Neuronal stem cell (in vitro differentiated cells): ENCODE measurements at regions not wholly inside any gene's neighbourhood (a gene's known extent, or its start where the extent isn't known, plus 50 kb on each side); places are given as distances from the start of the nearest gene placed in this dataset.

Source experiments
- DNase-seq: peaks from one replicate; pipeline ENCODE4 v3.0.0-alpha.2; 2013; ENCODE audit warnings: low spot score
- H2AFZ ChIP-seq: one replicate; pipeline ENCODE4 v1.6.1; 2013; ENCODE audit warnings: mild to moderate bottlenecking, low read length, inconsistent platforms
- H2AK5ac ChIP-seq: 2 replicates; pipeline ENCODE4 v1.6.1; 2013; ENCODE audit warnings: low read depth, mild to moderate bottlenecking, inconsistent platforms, low read length, moderate library complexity, mixed read lengths
- H2BK120ac ChIP-seq: 2 replicates; pipeline ENCODE4 v1.6.1; 2013; ENCODE audit warnings: low read depth, mild to moderate bottlenecking, inconsistent platforms, low read length, moderate library complexity, mixed read lengths
- H2BK12ac ChIP-seq: one replicate; pipeline ENCODE4 v1.6.1; 2013; ENCODE audit warnings: low read length, inconsistent platforms
- H2BK15ac ChIP-seq: 2 replicates; pipeline ENCODE4 v1.6.1; 2013; ENCODE audit warnings: mild to moderate bottlenecking, low read length, inconsistent platforms, mixed read lengths
- H2BK5ac ChIP-seq: one replicate; pipeline ENCODE4 v1.6.1; 2013; ENCODE audit warnings: inconsistent platforms, mild to moderate bottlenecking, low read length, moderate library complexity
- H3K14ac ChIP-seq: one replicate; pipeline ENCODE4 v1.6.1; 2013; ENCODE audit warnings: low read length, inconsistent platforms
- H3K18ac ChIP-seq: 2 replicates; pipeline ENCODE4 v1.6.1; 2013; ENCODE audit warnings: low read length, inconsistent platforms
- H3K23ac ChIP-seq: 2 replicates; pipeline ENCODE4 v1.6.1; 2013; ENCODE audit warnings: low read depth, mild to moderate bottlenecking, mixed read lengths, low read length, inconsistent platforms; ENCODE audit not compliant: poor library complexity
- H3K27ac ChIP-seq: replicated peaks from 3 replicates; pipeline ENCODE4 v1.5.1; 2013; ENCODE audit warnings: low read length, inconsistent platforms
- H3K27me3 ChIP-seq, 3 experiments: 2 replicates each; pipeline ENCODE4 v1.6.1; 2013; ENCODE audit warnings: low read length in 3 of 3, mild to moderate bottlenecking in 2 of 3, inconsistent platforms in 1 of 3, low read depth in 1 of 3, mixed read lengths in 1 of 3, moderate library complexity in 1 of 3; ENCODE audit not compliant: control insufficient read depth in 3 of 3, insufficient read depth in 3 of 3
- H3K36me3 ChIP-seq, 2 donors: replicated peaks in 1 of 2; 2 replicates each; pipeline ENCODE4 v1.6.1; 2013; ENCODE audit warnings: low read length in 2 of 2; ENCODE audit not compliant: control insufficient read depth in 2 of 2, insufficient read depth in 2 of 2
- H3K4ac ChIP-seq: 2 replicates; pipeline ENCODE4 v1.6.1; 2013; ENCODE audit warnings: inconsistent platforms, mild to moderate bottlenecking, low read length, moderate library complexity
- H3K4me1 ChIP-seq, 2 donors: 1 replicate in 1 of 2; 2 replicates in 1 of 2; pipeline ENCODE4 v1.6.1; 2013; ENCODE audit warnings: low read length in 2 of 2, low read depth in 1 of 2; ENCODE audit not compliant: control insufficient read depth in 2 of 2, insufficient read depth in 1 of 2
- H3K4me2 ChIP-seq: one replicate; pipeline ENCODE4 v1.6.1; 2013; ENCODE audit warnings: mild to moderate bottlenecking, low read length, inconsistent platforms; ENCODE audit not compliant: insufficient read depth, poor library complexity, severe bottlenecking
- H3K4me3 ChIP-seq, 2 donors: 2 replicates each; pipeline ENCODE4 v1.5.1; 2013; ENCODE audit warnings: low read length in 2 of 2, mild to moderate bottlenecking in 2 of 2, inconsistent platforms in 1 of 2, moderate library complexity in 1 of 2
- H3K79me1 ChIP-seq: one replicate; pipeline ENCODE4 v1.6.1; 2013; ENCODE audit warnings: low read depth, mild to moderate bottlenecking, inconsistent platforms, low read length, moderate library complexity
- H3K9ac ChIP-seq: one replicate; pipeline ENCODE4 v1.6.1; 2013; ENCODE audit warnings: mild to moderate bottlenecking, low read depth, low read length, inconsistent platforms; ENCODE audit not compliant: poor library complexity
- H3K9me3 ChIP-seq, 2 donors: replicated peaks in 1 of 2; 2 replicates each; pipeline versions ENCODE3 to v1.6.1; 2013; ENCODE audit warnings: low read length in 2 of 2, mild to moderate bottlenecking in 2 of 2, inconsistent platforms in 1 of 2, low read depth in 1 of 2, mixed read lengths in 1 of 2, moderate library complexity in 1 of 2; ENCODE audit not compliant: control insufficient read depth in 2 of 2, insufficient read depth in 1 of 2
- H4K8ac ChIP-seq: one replicate; pipeline ENCODE4 v1.6.1; 2013; ENCODE audit warnings: low read depth, mild to moderate bottlenecking, inconsistent platforms, low read length, moderate library complexity
- H4K91ac ChIP-seq: one replicate; pipeline ENCODE4 v1.6.1; 2013; ENCODE audit warnings: low read length, low read depth, mild to moderate bottlenecking, inconsistent platforms; ENCODE audit not compliant: poor library complexity
- WGBS, 2 donors: extraction: QIAGEN DNeasy Blood & Tissue Kit; methylation state at CpG; one replicate each; pipeline ENCODE4 v1.1.7; 2013; ENCODE audit warnings: missing lambda C conversion rate in 2 of 2, mixed read lengths in 1 of 2; ENCODE audit not compliant: insufficient read length in 2 of 2, insufficient replicate concordance in 1 of 2; ENCODE audit errors: extremely low coverage in 2 of 2; 5-methylcytosine and 5-hydroxymethylcytosine counted together

- Histone ChIP-seq H2BK15ac (no peak overlapping the region), H3K14ac (no peak overlapping the region), H3K36me3 (no peaks in the 10 kb centered on the region), H4K91ac (no peak overlapping the region), H2BK120ac (no peak overlapping the region), H2BK12ac (no peak overlapping the region), H3K23ac (no peak overlapping the region), H3K4me1 (no peaks in the 10 kb centered on the region), H3K9me3 (no peaks in the 10 kb centered on the region), H3K79me1 (no peaks in the 10 kb centered on the region), H3K4ac (no peak overlapping the region), H3K18ac (no peak overlapping the region), H3K4me2 (no peak overlapping the region), H3K4me3 (no peak overlapping the region), H2BK5ac (no peak overlapping the region), H4K8ac (no peak overlapping the region), H3K27ac (no peak overlapping the region), H2AK5ac (no peak overlapping the region), H3K27me3 (no peaks in the 10 kb centered on the region), H2AFZ (no peak overlapping the region), H3K9ac (no peak overlapping the region)
- WGBS, 2 donors, result no CpG with 5 or more reads among the region's 2 CpGs
- no peak for DNase-seq
Observed at GRCh38 chr2:56666777-56667176, 483.0 kb downstream of the CCDC85A start.

- no peak overlapping the region for H3K23ac ChIP-seq
- H2BK12ac ChIP-seq, result no peak overlapping the region
- H3K14ac ChIP-seq, result no peak overlapping the region
- no peak overlapping the region for H4K91ac ChIP-seq
- H3K9ac ChIP-seq, result no peak overlapping the region
- DNase-seq, result no peak
- no peak overlapping the region for H2AFZ ChIP-seq
- no peak overlapping the region for H2AK5ac ChIP-seq
- no peak overlapping the region for H4K8ac ChIP-seq
- no peak overlapping the region for H3K27ac ChIP-seq
- H3K4me1 ChIP-seq, result no peaks in the 10 kb centered on the region
- no peak overlapping the region for H3K4me3 ChIP-seq
- no peak overlapping the region for H3K4me2 ChIP-seq
- no peak overlapping the region for H2BK15ac ChIP-seq
- no CpG with 5 or more reads among the region's 5 CpGs for WGBS, 2 donors
- H3K18ac ChIP-seq, result no peak overlapping the region
- no peak overlapping the region for H3K4ac ChIP-seq
- H2BK5ac ChIP-seq, result no peak overlapping the region
- no peaks in the 10 kb centered on the region for H3K79me1 ChIP-seq
- H2BK120ac ChIP-seq, result no peak overlapping the region
- H3K36me3 ChIP-seq, result no peaks in the 10 kb centered on the region
- no peaks in the 10 kb centered on the region for H3K27me3 ChIP-seq
- H3K9me3 ChIP-seq, result peaks cover 0 to 10% of the 10 kb centered on the region in 2 donors
Observed at GRCh38 chr2:56671973-56672569, 488.3 kb downstream of the CCDC85A start.

GRCh38 chr2:56674084-56674483, 490.3 kb downstream of the CCDC85A start:
- H3K27me3 ChIP-seq, result no peaks in the 10 kb centered on the region
- no peak overlapping the region for H3K14ac ChIP-seq
- no peak overlapping the region for H2AK5ac ChIP-seq
- no peak overlapping the region for H3K4ac ChIP-seq
- H3K36me3 ChIP-seq, result no peaks in the 10 kb centered on the region
- no peak overlapping the region for H2BK15ac ChIP-seq
- no peak overlapping the region for H3K18ac ChIP-seq
- H3K4me1 ChIP-seq, result no peaks in the 10 kb centered on the region
- no peaks in the 10 kb centered on the region for H3K79me1 ChIP-seq
- no peak overlapping the region for H3K9ac ChIP-seq
- no peak overlapping the region for H2BK5ac ChIP-seq
- H3K4me2 ChIP-seq, result no peak overlapping the region
- H4K8ac ChIP-seq, result no peak overlapping the region
- H3K9me3 ChIP-seq, result peaks cover 0 to 10% of the 10 kb centered on the region in 2 donors
- H2AFZ ChIP-seq, result no peak overlapping the region
- H3K4me3 ChIP-seq, result no peak overlapping the region
- no peak for DNase-seq
- no peak overlapping the region for H4K91ac ChIP-seq
- H2BK120ac ChIP-seq, result no peak overlapping the region
- no peak overlapping the region for H3K23ac ChIP-seq
- H2BK12ac ChIP-seq, result no peak overlapping the region
- no peak overlapping the region for H3K27ac ChIP-seq

- no peak overlapping the region for H4K91ac ChIP-seq
- WGBS, 2 donors, result no CpG with 5 or more reads among the region's 2 CpGs
Observed at GRCh38 chr2:56676966-56677365, 493.2 kb downstream of the CCDC85A start.

More at GRCh38 chr2:56676966-56677365, 493.2 kb downstream of the CCDC85A start:
- H4K8ac ChIP-seq, result no peak overlapping the region
- peaks cover 0 to 10% of the 10 kb centered on the region in 2 donors for H3K9me3 ChIP-seq
- no peak overlapping the region for H3K14ac ChIP-seq
- no peaks in the 10 kb centered on the region for H3K27me3 ChIP-seq
- H2BK12ac ChIP-seq, result no peak overlapping the region
- no peak for DNase-seq
- no peaks in the 10 kb centered on the region for H3K36me3 ChIP-seq
- H3K4ac ChIP-seq, result no peak overlapping the region
- no peak overlapping the region for H3K4me3 ChIP-seq
- no peak overlapping the region for H2BK120ac ChIP-seq
- H3K27ac ChIP-seq, result no peak overlapping the region
- no peak overlapping the region for H3K18ac ChIP-seq
- no peak overlapping the region for H2AK5ac ChIP-seq
- H3K9ac ChIP-seq, result no peak overlapping the region
- H2BK5ac ChIP-seq, result no peak overlapping the region
- no peak overlapping the region for H2AFZ ChIP-seq
- H3K4me1 ChIP-seq, result no peaks in the 10 kb centered on the region
- H3K23ac ChIP-seq, result no peak overlapping the region
- no peaks in the 10 kb centered on the region for H3K79me1 ChIP-seq
- H2BK15ac ChIP-seq, result no peak overlapping the region
- no peak overlapping the region for H3K4me2 ChIP-seq
